Inferior parietal cortex (tissue), 1 donor: ENCODE measurements at regions not wholly inside any gene's neighbourhood (a gene's known extent, or its start where the extent isn't known, plus 50 kb on each side); places are given as distances from the start of the nearest gene placed in this dataset.

Experiments
- DNase-seq: peaks from one replicate; pipeline ENCODE4 v3.0.0-alpha.2; 2016; ENCODE audit errors: extremely low spot score

GRCh38 chr12:124445826-124446225 is 121.6 kb downstream of the NCOR2 start:
- DNase-seq: no peak

- DNase-seq: no peak
These were observed 122.2 kb downstream of the NCOR2 start for GRCh38 chr12:124445121-124445718.

DNA sequence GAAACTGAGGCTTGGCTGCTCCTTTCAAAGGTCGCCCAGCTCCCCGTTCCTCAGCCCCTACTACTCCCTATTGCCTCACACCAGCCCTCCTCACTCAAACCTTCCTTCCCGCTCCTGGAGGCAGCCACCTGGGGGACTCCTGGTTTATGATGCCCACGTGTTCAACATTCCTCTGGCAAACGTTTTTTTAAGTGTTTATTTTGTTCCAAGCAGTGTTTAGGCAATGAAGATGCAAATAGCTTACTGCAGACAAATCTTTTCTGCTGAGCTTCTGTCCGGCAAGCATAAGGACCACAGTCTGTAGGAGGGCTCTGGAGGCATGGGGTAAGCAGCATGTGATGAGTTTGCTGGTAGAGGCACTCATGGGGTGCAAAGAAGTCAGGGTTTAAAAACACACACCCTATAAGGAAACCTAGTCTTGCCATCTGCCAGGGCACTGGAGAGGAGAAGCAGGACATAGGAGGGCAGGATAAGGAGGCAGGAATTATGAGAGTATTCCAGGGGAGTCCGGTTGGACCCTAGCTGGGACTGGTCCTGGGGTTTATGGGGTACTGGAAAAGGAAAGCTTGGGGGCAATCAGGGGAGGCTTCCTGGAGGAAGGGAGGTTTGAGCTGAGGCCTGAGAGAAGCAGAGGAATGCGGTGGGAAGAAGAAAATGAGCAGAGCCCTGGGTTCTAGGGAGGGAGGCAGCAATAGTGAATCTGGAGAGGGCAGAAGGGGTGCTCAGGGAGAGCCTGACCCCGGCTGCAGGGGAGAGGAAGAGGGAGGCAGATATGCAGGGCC is 123.3 kb downstream of the NCOR2 start:
- no peak for DNase-seq

GRCh38 chr12:124442772-124443445 is 124.5 kb downstream of the NCOR2 start:
- DNase-seq: no peak

- DNase-seq: no peak
These were observed 125.1 kb downstream of the NCOR2 start for GRCh38 chr12:124442281-124442680.

- DNase-seq: no peak
These were observed 125.8 kb downstream of the NCOR2 start for GRCh38 chr12:124441443-124442194.

GRCh38 chr12:124440841-124441381 is 126.5 kb downstream of the NCOR2 start:
- DNase-seq: no peak

DNA sequence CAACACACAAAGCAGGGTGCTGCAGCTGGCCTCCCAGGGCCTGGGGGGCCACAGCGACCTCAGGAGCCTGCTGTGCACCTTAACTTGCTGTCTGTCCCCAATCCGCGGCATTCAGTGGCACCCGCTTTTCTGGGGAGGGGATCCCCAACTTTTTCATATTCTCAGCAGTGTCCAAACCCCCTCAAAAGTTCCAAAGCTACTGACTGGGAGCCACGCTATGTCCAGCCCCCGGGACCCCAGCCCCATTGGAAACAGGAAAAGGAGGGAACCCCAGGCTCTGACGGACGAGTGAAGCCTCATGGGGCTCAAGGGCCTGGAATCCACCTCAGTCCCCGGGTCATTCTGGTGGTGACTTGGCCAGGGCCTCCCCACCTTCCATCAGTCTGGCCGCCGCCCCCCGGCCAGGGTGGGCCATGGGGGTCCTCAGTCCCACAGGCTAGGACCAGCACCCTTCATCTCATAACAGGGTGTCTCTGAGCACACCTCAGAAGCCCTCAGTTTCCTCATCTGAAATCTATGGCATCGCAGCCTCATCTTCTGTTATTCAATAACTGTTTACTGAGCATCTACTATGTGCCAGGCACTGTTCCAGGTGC is 127.3 kb downstream of the NCOR2 start:
- no peak for DNase-seq

GRCh38 chr12:124438437-124439056 is 128.9 kb downstream of the NCOR2 start:
- DNase-seq: no peak

GRCh38 chr12:124437617-124438436 is 129.6 kb downstream of the NCOR2 start:
- no peak for DNase-seq

GRCh38 chr12:124437121-124437520 is 130.3 kb downstream of the NCOR2 start:
- no peak for DNase-seq

GRCh38 chr12:124436366-124436765 is 131.0 kb downstream of the NCOR2 start:
- no peak for DNase-seq

DNA sequence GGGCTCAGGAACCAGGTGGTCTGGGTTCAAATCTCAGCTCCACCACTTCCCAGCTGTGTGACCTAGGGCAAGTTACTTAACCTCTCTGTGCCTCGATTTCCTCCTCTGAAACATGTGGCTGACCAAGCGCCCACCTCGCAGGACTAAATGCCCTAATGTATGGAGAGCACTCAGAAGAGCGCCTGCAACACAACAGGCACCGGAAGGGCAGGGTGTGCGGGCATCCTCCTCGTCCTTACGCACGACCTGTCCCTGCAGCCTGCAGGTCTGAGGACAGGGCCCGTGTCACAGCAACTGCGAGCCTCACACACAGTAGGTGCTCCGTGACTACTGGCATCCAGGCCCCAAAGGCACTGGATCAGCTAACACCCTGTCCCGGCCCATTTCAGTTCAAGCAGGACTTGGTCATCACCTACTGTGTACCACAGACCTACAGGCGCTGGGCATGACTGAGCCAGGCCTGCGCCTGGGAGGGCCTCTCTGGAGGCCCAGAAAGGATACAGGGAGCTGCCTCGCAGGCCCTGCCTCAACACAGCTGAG is 131.5 kb downstream of the NCOR2 start:
- DNase-seq: no peak

DNA sequence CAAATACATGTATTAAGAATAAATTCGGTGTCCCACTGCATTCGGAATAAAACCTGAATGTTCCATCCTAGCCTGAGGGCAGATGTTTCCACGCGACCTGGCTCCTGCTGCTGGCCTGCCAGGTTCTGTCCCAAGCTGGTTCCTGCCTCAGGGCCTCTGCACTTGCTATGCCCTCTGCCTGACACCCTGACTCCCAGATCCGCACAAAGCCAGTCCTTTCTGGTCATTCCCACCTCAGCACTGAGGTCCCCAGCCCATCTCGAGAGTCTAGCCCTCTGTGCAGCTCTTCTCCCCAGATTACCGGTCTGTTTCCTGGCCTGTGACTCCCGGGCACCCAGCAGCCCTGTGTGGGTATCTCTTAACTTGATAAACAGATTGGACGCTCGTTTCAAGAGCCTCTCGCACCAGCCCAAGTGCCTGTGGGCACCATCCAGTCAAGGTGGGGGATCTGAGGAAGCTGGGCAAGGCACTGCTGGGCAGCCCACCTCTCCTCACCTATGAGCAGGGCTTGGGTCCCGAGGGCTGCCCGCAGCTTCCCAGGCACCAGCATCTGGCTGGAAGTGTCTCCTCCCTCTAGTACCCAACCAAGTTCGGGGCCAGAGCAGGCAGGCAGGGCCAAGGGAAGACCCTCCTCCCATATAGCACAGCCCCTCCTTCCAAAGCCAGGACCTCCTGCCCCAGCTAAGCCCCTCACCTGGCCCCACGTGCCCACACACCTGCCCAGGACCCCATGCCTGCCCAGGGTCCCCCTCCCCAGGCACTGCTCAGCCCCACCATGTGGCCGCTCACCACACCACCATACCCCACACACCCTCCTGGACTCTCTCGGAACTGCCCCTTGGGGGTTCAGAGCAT is 132.2 kb downstream of the NCOR2 start:
- no peak for DNase-seq

- no peak for DNase-seq
These were observed 133.1 kb downstream of the NCOR2 start for GRCh38 chr12:124434354-124434753.

DNA sequence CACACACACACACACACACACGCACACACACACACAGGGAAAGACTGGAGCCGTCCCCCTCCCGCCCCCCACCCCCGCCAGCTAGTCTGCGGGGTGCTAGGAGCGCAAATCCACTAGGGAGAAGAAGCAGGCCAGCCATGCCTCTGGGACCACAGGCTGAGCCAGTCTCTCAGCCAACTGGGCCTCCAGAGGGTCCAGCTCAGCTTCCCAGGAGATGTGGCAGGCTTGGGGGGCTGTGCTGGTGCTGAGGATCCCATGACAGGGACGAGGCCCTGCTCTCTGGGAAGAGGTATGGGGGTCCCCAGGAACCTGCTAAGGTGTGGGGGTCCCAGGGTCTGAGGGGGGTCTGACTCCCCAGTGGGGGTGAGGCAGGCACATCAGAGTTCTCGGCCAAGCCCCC is 133.5 kb downstream of the NCOR2 start:
- DNase-seq: no peak

DNA sequence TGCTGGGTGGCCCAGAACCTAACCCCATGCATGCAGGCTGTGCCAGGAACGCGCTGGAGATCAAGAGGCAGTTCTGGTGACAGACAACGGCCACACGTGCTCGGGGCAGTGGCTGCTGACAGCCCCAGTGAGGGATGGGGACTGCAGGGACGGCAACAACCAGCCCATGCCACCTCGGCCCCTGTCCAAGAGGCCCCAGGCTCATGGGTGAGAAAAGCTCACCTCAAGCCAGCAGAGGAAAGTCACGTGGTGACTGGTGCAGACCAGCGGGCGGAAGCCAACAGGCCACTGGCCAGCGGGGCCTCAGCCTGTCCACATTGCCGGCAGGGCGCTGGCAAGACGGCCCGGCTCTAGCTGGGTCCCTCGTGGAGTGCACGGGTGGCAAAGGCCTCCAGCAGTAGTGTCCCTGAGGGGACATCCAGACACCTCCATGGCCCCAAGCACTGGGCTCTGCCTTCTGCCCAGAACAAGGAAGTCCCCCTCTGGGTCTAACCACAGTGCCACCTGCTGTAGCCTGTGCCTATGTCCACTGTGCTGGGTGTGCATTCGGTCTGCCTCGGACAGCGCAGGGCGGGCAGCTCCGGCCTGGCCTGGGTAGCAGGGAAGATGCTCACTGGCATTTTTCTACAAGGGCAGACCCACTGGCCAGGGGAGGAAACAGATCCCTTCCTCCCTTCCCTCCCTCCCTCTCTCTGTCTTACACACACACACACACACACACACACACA is 134.1 kb downstream of the NCOR2 start:
- peak; percentile 42 for DNase-seq

DNA sequence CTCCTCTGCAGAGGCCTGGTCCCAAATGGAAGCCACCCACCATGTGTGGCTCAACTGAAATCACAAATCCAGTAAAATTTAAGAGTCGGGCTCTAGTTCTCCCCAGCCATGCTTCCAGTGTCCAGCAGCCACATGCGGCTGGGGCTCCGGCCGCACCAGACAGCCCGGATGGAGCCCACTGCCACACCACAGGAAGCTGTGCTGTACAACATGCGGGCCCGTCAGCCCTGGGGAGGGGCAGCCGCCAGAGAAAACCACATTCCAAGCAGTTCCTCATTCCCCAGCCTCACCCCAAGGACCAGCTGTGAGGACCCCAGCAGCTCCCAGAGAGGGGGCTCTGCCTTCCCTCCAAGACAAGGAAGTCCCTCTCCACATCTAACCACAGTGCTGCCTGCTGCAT is 135.0 kb downstream of the NCOR2 start:
- DNase-seq: no peak
